ENCODE measurements at regions not wholly inside any gene's neighbourhood (a gene's known extent, or its start where the extent isn't known, plus 50 kb on each side); places are given as distances from the start of the nearest gene placed in this dataset.
"Not testable (repeated sequence)": the region's sequence is repeated elsewhere in the genome, so short reads cannot be mapped to it uniquely, and the experiment has no call there.

- no peak for TF ChIP-seq CTCF (IDR thresholded peaks at IDR 0.05)
- Histone ChIP-seq H3K27ac (no peak overlapping the region), H3K4me3 (no peak overlapping the region)
- no peak for DNase-seq (ENCODE audit: low spot score)
These were observed 168.0 kb downstream of the FOXB1 start for GRCh38 chr15:60172143-60172542.

GRCh38 chr15:60179786-60180391, 175.8 kb downstream of the FOXB1 start:
- no peak overlapping the region for H3K4me3 ChIP-seq
- TF ChIP-seq CTCF (IDR thresholded peaks at IDR 0.05) = peak; percentile 18
- no peak overlapping the region for H3K27ac ChIP-seq
- no peak for DNase-seq (ENCODE audit: low spot score)

- not testable (repeated sequence) for H3K27ac ChIP-seq; DNase-seq (ENCODE audit: low spot score); H3K4me3 ChIP-seq
These were observed 177.8 kb downstream of the FOXB1 start for GRCh38 chr15:60181957-60182356.

GRCh38 chr15:60183366-60183765, 179.3 kb downstream of the FOXB1 start:
- no peak overlapping the region for H3K4me3 ChIP-seq
- TF ChIP-seq CTCF (IDR thresholded peaks at IDR 0.05) = no peak
- no peak overlapping the region for H3K27ac ChIP-seq
- DNase-seq (ENCODE audit: low spot score) = no peak

GRCh38 chr15:60184579-60184978, 180.5 kb downstream of the FOXB1 start:
- TF ChIP-seq CTCF (IDR thresholded peaks at IDR 0.05) = no peak
- Histone ChIP-seq H3K4me3 (no peak overlapping the region), H3K27ac (no peak overlapping the region)
- no peak for DNase-seq (ENCODE audit: low spot score)

GRCh38 chr15:60191016-60191415, 186.9 kb downstream of the FOXB1 start:
- no peak for DNase-seq (ENCODE audit: low spot score)
- TF ChIP-seq CTCF (IDR thresholded peaks at IDR 0.05) = no peak
- no peak overlapping the region for H3K27ac ChIP-seq
- H3K4me3 ChIP-seq = no peak overlapping the region

- TF ChIP-seq CTCF (IDR thresholded peaks at IDR 0.05) = no peak
- Histone ChIP-seq H3K4me3 (no peak overlapping the region), H3K27ac (no peak overlapping the region)
- no peak for DNase-seq (ENCODE audit: low spot score)
These were observed 187.7 kb downstream of the FOXB1 start for GRCh38 chr15:60191821-60192220.

- no peak for TF ChIP-seq CTCF (IDR thresholded peaks at IDR 0.05)
- no peak for DNase-seq (ENCODE audit: low spot score)
- H3K27ac ChIP-seq = no peak overlapping the region
- H3K4me3 ChIP-seq = no peak overlapping the region
These were observed 191.5 kb downstream of the FOXB1 start for GRCh38 chr15:60195611-60196010.
